ENCODE measurements at regions not wholly inside any gene's neighbourhood (a gene's known extent, or its start where the extent isn't known, plus 50 kb on each side); places are given as distances from the start of the nearest gene placed in this dataset.

DNA sequence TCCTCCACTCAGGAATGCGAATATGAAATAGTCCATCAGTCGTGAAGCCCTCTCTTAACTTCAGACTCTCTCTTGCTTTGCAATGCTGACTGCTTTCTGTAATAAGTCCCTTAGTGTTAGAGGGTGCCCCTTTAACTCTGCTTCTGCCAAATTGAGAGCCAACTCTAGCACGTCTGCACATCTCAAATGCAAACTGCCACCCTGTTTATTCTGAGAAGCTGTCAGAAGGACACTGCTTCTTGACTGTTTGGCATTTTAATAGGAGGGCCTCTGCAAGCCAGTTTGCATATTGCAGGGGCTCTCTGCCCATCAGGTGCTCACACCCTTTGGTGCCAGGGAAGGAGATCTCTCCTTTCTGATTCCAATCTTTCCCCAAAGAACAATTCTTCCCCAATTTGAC lies 589.8 kb upstream of the CDH4 start:
- TF ChIP-seq, protein P1, sequence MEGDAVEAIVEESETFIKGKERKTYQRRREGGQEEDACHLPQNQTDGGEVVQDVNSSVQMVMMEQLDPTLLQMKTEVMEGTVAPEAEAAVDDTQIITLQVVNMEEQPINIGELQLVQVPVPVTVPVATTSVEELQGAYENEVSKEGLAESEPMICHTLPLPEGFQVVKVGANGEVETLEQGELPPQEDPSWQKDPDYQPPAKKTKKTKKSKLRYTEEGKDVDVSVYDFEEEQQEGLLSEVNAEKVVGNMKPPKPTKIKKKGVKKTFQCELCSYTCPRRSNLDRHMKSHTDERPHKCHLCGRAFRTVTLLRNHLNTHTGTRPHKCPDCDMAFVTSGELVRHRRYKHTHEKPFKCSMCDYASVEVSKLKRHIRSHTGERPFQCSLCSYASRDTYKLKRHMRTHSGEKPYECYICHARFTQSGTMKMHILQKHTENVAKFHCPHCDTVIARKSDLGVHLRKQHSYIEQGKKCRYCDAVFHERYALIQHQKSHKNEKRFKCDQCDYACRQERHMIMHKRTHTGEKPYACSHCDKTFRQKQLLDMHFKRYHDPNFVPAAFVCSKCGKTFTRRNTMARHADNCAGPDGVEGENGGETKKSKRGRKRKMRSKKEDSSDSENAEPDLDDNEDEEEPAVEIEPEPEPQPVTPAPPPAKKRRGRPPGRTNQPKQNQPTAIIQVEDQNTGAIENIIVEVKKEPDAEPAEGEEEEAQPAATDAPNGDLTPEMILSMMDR (IDR thresholded peaks at IDR 0.05) = no peak
- TF ChIP-seq GABPA (IDR thresholded peaks at IDR 0.05; ENCODE audit: low read depth) (no peak), JUND (IDR thresholded peaks at IDR 0.05) (no peak), EP300 (IDR thresholded peaks at IDR 0.05; ENCODE audit: borderline replicate concordance in 1 of 2, low read depth in 1 of 2, low read length in 1 of 2) (no peak), NRF1 (IDR thresholded peaks at IDR 0.05; ENCODE audit: low read depth, low read length) (no peak)
- TF ChIP-seq, protein P2, sequence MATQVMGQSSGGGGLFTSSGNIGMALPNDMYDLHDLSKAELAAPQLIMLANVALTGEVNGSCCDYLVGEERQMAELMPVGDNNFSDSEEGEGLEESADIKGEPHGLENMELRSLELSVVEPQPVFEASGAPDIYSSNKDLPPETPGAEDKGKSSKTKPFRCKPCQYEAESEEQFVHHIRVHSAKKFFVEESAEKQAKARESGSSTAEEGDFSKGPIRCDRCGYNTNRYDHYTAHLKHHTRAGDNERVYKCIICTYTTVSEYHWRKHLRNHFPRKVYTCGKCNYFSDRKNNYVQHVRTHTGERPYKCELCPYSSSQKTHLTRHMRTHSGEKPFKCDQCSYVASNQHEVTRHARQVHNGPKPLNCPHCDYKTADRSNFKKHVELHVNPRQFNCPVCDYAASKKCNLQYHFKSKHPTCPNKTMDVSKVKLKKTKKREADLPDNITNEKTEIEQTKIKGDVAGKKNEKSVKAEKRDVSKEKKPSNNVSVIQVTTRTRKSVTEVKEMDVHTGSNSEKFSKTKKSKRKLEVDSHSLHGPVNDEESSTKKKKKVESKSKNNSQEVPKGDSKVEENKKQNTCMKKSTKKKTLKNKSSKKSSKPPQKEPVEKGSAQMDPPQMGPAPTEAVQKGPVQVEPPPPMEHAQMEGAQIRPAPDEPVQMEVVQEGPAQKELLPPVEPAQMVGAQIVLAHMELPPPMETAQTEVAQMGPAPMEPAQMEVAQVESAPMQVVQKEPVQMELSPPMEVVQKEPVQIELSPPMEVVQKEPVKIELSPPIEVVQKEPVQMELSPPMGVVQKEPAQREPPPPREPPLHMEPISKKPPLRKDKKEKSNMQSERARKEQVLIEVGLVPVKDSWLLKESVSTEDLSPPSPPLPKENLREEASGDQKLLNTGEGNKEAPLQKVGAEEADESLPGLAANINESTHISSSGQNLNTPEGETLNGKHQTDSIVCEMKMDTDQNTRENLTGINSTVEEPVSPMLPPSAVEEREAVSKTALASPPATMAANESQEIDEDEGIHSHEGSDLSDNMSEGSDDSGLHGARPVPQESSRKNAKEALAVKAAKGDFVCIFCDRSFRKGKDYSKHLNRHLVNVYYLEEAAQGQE (IDR thresholded peaks at IDR 0.05; ENCODE audit: low read depth, low read length) = no peak
- TF ChIP-seq, protein P3, sequence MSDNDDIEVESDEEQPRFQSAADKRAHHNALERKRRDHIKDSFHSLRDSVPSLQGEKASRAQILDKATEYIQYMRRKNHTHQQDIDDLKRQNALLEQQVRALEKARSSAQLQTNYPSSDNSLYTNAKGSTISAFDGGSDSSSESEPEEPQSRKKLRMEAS (IDR thresholded peaks at IDR 0.05; ENCODE audit: low read depth) = no peak

Measured in SK-N-SH (cell line).